GM13977 (cell line): ENCODE measurements at regions not wholly inside any gene's neighbourhood (a gene's known extent, or its start where the extent isn't known, plus 50 kb on each side); places are given as distances from the start of the nearest gene placed in this dataset.

Source experiments
- DNase-seq: peaks from one replicate; pipeline ENCODE4 v3.0.0; 2012; ENCODE audit warnings: low spot score
- CTCF ChIP-seq: IDR thresholded peaks from 2 replicates; pipeline ENCODE4 v1.5.1; 2012; ENCODE audit warnings: mild to moderate bottlenecking, control low read depth; ENCODE audit not compliant: insufficient read depth; ENCODE audit errors: extremely low read depth, missing control alignments
- in situ Hi-C: fragments of 300-500 bp; cut with MboI; formaldehyde crosslinking; loops from one replicate; pipeline ENCODE4 v1.12.0; 2022; ENCODE audit warnings: low sequenced_read_pairs, low pct_unique_long_range_greater_than_20kb, mixed read lengths, inconsistent platforms; ENCODE audit not compliant: unreplicated experiment

- in situ Hi-C loops: no loop called here
- no peak for TF ChIP-seq CTCF
- DNase-seq: no peak
Observed at GRCh38 chr15:97566961-97567360, 393.5 kb upstream of the ARRDC4 start.

- DNase-seq: no peak
- in situ Hi-C loops: no loop called here
- no peak for TF ChIP-seq CTCF
Observed at GRCh38 chr15:97567411-97567810, 393.1 kb upstream of the ARRDC4 start.

GRCh38 chr15:97576929-97577645 is 383.4 kb upstream of the ARRDC4 start:
- TF ChIP-seq CTCF: no peak
- DNase-seq: no peak
- in situ Hi-C loops: no loop called here

- in situ Hi-C loops: no loop called here
- TF ChIP-seq CTCF: no peak
- DNase-seq: no peak
Observed at GRCh38 chr15:97585408-97585807, 375.1 kb upstream of the ARRDC4 start.

GRCh38 chr15:97592778-97593177 is 367.7 kb upstream of the ARRDC4 start:
- TF ChIP-seq CTCF: no peak
- no peak for DNase-seq
- in situ Hi-C loops: no loop called here

GRCh38 chr15:97597801-97598200 is 362.7 kb upstream of the ARRDC4 start:
- DNase-seq: no peak
- in situ Hi-C loops: no loop called here
- no peak for TF ChIP-seq CTCF
